Thyroid gland (tissue), 4 donors: ENCODE measurements at regions not wholly inside any gene's neighbourhood (a gene's known extent, or its start where the extent isn't known, plus 50 kb on each side); places are given as distances from the start of the nearest gene placed in this dataset.

Experiments used
- DNase-seq, 2 donors: peaks; one replicate each; pipeline ENCODE4 v3.0.0-alpha.2; 2019
- H3K27ac ChIP-seq, 3 donors: fragments of 200-600 bp; sonication (generic); 1 replicate in 2 of 3; 2 replicates in 1 of 3; pipeline ENCODE4 v1.5.1; 2016 to 2019; ENCODE audit warnings: mild to moderate bottlenecking in 1 of 3, moderate library complexity in 1 of 3
- H3K27me3 ChIP-seq: fragments of 200-600 bp; sonication (generic); one replicate; pipeline ENCODE4 v1.5.1; 2019
- H3K36me3 ChIP-seq, 2 donors: fragments of 200-600 bp; sonication (generic); one replicate each; pipeline ENCODE4 v1.5.1; 2016 to 2019
- H3K4me1 ChIP-seq, 2 donors: fragments of 200-600 bp; sonication (generic); one replicate each; pipeline ENCODE4 v1.5.1; 2017 to 2019
- H3K4me3 ChIP-seq, 3 donors: fragments of 200-600 bp; sonication (generic); replicated peaks in 1 of 3; 1 replicate in 2 of 3; 2 replicates in 1 of 3; pipeline ENCODE4 v1.5.1; 2016; ENCODE audit warnings: mild to moderate bottlenecking in 1 of 3
- H3K9me3 ChIP-seq: fragments of 200-600 bp; sonication (generic); one replicate; pipeline ENCODE4 v1.5.1; 2017
- POLR2A ChIP-seq, 2 donors: fragments of 450-650 bp; IDR thresholded peaks; one replicate each; pipeline ENCODE4 v1.6.1; 2017; ENCODE audit warnings: antibody characterized with exemption in 2 of 2, mild to moderate bottlenecking in 2 of 2, moderate library complexity in 1 of 2
- WGBS, 2 donors: methylation state at CpG; one replicate each; pipeline ENCODE4 v1.1.5; 2017; 5-methylcytosine and 5-hydroxymethylcytosine counted together
- intact Hi-C: fragments of 100-400 bp; cut with DNase I; formaldehyde crosslinking; loops from one replicate; pipeline ENCODE4 v1.15.1; 2023
- TF ChIP-seq, protein P1 (sequence below), 6 experiments: fragments of 200-600 bp in 3 of 6; fragments of 450-650 bp in 3 of 6; sonication (generic) in 3 of 6; IDR thresholded peaks; one replicate each; pipeline ENCODE4 v1.5.1; 2016 to 2019; ENCODE audit warnings: antibody characterized with exemption in 6 of 6, mild to moderate bottlenecking in 2 of 6, inconsistent platforms in 1 of 6, moderate library complexity in 1 of 6

DNA sequence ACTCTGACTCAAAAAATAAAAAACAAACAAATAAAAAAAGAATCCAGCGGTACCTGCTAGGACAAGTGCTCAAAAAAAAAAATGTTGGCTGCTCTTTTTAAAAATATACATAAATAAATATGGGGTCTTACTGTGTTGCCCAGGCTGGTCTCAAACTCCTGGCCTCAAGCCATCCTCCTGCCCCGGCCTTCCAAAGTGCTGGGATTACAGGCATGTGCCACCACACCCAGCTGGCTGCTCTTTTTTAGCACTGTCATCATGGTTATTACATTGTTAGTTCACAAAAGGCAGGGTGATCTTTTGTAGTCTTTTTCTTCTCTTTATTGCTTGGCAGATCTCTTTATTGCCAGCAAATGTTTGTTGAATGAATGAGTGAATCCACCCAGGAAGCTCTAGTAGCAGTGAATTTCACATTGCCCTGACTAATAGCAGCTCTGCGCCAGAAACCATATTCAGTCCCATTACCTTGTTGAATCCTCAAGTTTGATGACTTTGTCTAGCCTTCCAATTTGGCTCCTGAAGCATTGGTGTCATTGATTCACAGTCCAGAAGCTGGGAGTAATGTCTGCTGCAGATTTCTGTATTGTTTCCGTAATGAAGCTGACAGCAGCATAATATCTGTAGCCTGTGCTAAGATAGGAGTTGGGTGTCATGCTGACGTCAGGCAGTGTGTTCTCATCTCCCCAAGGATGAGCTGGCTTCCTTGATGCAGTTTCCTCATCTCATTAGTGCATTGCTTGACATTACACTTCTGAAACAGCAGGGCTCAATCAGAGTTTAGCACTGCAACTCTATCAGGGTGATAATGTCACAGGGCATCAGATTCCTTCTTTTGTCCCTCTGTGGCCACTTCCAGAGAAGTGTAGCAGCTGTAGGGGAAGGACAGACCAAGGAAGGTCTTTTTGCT is 84.9 kb upstream of the TGM3 start:
- intact Hi-C loops = no loop called here
- Histone ChIP-seq H3K27ac (no peak overlapping the region), H3K9me3 (no peaks in the 10 kb centered on the region), H3K4me3 (no peak overlapping the region), H3K27me3 (no peaks in the 10 kb centered on the region), H3K36me3 (no peaks in the 10 kb centered on the region), H3K4me1 (peaks cover 0 to 16% of the 10 kb centered on the region in 2 donors)
- TF ChIP-seq POLR2A (IDR thresholded peaks at IDR 0.05) = no peak
- TF ChIP-seq, protein P1, sequence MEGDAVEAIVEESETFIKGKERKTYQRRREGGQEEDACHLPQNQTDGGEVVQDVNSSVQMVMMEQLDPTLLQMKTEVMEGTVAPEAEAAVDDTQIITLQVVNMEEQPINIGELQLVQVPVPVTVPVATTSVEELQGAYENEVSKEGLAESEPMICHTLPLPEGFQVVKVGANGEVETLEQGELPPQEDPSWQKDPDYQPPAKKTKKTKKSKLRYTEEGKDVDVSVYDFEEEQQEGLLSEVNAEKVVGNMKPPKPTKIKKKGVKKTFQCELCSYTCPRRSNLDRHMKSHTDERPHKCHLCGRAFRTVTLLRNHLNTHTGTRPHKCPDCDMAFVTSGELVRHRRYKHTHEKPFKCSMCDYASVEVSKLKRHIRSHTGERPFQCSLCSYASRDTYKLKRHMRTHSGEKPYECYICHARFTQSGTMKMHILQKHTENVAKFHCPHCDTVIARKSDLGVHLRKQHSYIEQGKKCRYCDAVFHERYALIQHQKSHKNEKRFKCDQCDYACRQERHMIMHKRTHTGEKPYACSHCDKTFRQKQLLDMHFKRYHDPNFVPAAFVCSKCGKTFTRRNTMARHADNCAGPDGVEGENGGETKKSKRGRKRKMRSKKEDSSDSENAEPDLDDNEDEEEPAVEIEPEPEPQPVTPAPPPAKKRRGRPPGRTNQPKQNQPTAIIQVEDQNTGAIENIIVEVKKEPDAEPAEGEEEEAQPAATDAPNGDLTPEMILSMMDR (IDR thresholded peaks at IDR 0.05) = no peak
- no peak for DNase-seq
- 72 to 78% methylated on average over 5 of the region's 5 CpGs for WGBS, 2 donors

DNA sequence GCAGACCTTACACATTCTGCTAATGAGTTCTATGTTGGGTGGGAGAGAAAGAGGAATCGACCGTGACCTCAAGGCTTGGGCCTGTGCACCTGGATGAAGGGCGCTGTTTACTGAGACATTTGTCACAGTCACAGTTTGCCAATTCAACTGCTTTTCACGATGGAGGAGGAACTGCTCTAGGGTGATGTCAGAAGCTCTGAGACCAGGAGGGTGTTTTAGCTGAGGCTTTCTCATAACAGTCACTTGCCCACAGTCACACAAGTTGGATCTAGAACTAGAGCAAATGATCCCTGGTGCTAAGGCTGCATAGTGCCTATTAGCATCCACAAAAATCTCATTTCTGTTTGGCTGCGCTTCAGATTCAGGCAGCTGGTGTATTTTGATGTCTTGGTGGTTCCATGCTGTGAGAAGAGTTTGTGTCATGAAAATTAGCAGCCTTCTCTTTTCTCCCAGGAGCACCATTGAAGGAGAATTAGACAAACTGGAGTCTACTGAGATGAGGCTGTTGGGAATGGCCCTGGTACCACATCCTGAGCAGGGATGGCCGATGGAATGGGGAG is 83.3 kb upstream of the TGM3 start:
- TF ChIP-seq, protein P1 (IDR thresholded peaks at IDR 0.05) = no peak
- no peak for TF ChIP-seq POLR2A (IDR thresholded peaks at IDR 0.05)
- Histone ChIP-seq H3K9me3 (no peaks in the 10 kb centered on the region), H3K27me3 (no peaks in the 10 kb centered on the region), H3K4me3 (no peak overlapping the region), H3K36me3 (no peaks in the 10 kb centered on the region), H3K4me1 (peaks cover 0 to 7% of the 10 kb centered on the region in 2 donors), H3K27ac (no peak overlapping the region)
- 80 to 88% methylated on average over 6 of the region's 6 CpGs for WGBS, 2 donors
- intact Hi-C loops = no loop called here
- no peak for DNase-seq

DNA sequence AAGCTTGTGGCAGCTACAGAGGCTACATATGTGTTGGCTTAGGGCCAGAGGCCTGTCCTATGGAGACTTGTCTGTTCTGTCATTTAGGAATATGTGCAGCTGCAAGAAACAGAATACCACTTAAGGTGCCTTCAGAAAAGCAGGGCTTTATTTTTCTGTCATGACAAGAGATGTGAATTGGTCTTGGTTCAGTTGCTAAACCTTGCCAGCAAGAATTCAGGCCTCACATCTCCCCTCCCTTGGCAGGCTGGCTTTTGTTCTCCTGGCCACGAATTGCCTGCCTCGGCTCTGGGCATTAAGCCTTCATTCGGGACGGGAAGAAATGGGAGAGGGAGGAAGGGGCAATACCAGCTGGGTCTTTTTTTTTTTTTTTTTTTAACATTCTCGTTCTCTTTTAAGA is 82.4 kb upstream of the TGM3 start:
- no peak for TF ChIP-seq POLR2A (IDR thresholded peaks at IDR 0.05)
- TF ChIP-seq, protein P1 (IDR thresholded peaks at IDR 0.05) = no peak
- intact Hi-C loops = no loop called here
- Histone ChIP-seq H3K27ac (no peak overlapping the region), H3K27me3 (no peaks in the 10 kb centered on the region), H3K9me3 (no peaks in the 10 kb centered on the region), H3K36me3 (no peaks in the 10 kb centered on the region), H3K4me3 (no peak overlapping the region), H3K4me1 (no peaks in the 10 kb centered on the region)
- 35 to 53% methylated on average over 5 of the region's 5 CpGs for WGBS, 2 donors
- no peak for DNase-seq

DNA sequence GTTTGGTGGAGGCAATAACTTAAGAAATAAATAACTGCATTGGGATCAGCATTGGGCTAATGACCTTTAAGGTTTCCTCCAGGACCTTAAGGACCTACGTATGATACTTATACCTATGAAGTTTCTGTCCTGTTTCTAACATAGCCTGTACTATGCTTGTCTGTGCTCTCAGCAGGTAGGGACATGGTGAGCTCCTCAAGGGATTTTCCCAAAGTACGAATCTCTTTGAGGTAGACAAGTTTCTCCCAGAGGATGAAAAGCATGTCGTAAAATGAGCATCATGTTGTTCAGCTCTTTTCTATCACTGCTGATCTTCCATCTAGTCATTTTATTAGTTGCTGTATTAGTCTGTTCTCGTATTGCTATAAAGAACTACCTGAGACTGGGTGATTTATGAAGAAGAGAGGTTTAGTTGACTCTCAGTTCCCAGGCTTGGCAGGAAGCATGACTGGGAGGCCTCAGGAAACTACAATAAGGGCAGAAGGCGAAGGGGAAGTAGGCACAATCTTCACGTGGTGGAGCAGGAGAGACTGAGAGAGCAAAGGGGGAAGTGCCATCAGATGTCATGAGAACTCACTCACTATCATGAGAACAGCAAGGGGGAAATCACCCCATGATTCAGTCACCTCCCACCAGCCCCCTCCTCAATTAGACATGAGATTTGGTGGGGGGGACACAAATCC is 77.8 kb upstream of the TGM3 start:
- Histone ChIP-seq H3K27ac (no peak overlapping the region), H3K27me3 (no peaks in the 10 kb centered on the region), H3K4me1 (no peaks in the 10 kb centered on the region), H3K9me3 (no peaks in the 10 kb centered on the region), H3K36me3 (no peaks in the 10 kb centered on the region), H3K4me3 (no peak overlapping the region)
- DNase-seq = no peak
- TF ChIP-seq, protein P1 (IDR thresholded peaks at IDR 0.05) = no peak
- no peak for TF ChIP-seq POLR2A (IDR thresholded peaks at IDR 0.05)
- WGBS, 2 donors = 76 to 77% methylated on average over 6 of the region's 6 CpGs
- intact Hi-C loops = no loop called here
